Astrocyte (in vitro differentiated cells and primary cell): ENCODE measurements at regions not wholly inside any gene's neighbourhood (a gene's known extent, or its start where the extent isn't known, plus 50 kb on each side); places are given as distances from the start of the nearest gene placed in this dataset.

ENCODE experiments used
- EZH2 ChIP-seq: IDR thresholded peaks from 2 replicates; pipeline ENCODE4 v1.6.1; 2012; ENCODE audit warnings: mild to moderate bottlenecking, low read length, inconsistent platforms; ENCODE audit not compliant: insufficient read depth
- TF ChIP-seq, protein P1 (sequence below): IDR thresholded peaks from 2 replicates; pipeline ENCODE4 v1.5.1; 2011; ENCODE audit warnings: low read depth, mild to moderate bottlenecking, inconsistent platforms, low read length, moderate library complexity; ENCODE audit not compliant: insufficient read depth

DNA sequence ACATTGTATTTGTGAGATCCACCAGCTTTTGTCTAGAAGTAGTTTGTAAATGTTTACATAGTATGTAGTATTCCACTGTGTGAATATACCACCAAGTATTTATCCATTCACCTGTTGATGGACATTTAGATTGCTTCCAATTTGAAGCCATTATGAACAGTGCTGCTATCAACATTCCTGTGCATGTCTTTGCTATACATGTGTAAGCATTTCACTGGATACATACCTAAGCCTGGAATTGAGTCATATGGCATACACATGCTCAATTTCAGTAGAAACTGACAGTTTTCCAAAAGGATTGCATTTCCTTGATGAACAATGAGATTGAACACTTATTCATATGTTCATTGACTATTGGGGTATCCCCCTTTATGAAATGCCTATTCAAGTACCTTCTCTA lies 540.6 kb upstream of the SOX9 start:
- TF ChIP-seq, protein P1, sequence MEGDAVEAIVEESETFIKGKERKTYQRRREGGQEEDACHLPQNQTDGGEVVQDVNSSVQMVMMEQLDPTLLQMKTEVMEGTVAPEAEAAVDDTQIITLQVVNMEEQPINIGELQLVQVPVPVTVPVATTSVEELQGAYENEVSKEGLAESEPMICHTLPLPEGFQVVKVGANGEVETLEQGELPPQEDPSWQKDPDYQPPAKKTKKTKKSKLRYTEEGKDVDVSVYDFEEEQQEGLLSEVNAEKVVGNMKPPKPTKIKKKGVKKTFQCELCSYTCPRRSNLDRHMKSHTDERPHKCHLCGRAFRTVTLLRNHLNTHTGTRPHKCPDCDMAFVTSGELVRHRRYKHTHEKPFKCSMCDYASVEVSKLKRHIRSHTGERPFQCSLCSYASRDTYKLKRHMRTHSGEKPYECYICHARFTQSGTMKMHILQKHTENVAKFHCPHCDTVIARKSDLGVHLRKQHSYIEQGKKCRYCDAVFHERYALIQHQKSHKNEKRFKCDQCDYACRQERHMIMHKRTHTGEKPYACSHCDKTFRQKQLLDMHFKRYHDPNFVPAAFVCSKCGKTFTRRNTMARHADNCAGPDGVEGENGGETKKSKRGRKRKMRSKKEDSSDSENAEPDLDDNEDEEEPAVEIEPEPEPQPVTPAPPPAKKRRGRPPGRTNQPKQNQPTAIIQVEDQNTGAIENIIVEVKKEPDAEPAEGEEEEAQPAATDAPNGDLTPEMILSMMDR = no peak
- TF ChIP-seq EZH2 = no peak
